NCI-H774 (cell line): ENCODE measurements at regions not wholly inside any gene's neighbourhood (a gene's known extent, or its start where the extent isn't known, plus 50 kb on each side); places are given as distances from the start of the nearest gene placed in this dataset.

Source experiments
- DNase-seq: peaks from one replicate; lab custom pipeline; 2025; lab: John Stamatoyannopoulos, UW

GRCh38 chr5:74188351-74189105 lies 452.0 kb downstream of the ENC1 start:
- no peak for DNase-seq

DNA sequence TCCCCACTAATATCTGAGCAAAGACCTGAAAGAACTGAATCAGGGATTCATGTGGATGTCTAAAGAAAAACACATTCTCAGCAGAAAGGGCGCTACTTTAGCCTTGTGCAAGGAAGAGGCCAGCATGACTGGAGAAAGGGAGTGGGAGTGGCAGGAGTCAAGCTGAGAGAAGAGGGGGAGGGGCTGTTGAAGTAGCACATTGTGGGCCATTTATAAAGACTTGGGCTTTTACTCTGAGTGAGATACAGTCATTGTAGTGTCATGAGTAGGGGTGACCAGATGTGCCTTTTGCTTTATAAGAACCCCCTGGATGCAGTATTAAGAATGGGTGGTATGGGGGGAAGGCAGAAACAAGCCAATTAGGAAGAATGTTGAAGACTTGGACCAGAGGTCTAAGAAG lies 452.8 kb downstream of the ENC1 start:
- no peak for DNase-seq

DNA sequence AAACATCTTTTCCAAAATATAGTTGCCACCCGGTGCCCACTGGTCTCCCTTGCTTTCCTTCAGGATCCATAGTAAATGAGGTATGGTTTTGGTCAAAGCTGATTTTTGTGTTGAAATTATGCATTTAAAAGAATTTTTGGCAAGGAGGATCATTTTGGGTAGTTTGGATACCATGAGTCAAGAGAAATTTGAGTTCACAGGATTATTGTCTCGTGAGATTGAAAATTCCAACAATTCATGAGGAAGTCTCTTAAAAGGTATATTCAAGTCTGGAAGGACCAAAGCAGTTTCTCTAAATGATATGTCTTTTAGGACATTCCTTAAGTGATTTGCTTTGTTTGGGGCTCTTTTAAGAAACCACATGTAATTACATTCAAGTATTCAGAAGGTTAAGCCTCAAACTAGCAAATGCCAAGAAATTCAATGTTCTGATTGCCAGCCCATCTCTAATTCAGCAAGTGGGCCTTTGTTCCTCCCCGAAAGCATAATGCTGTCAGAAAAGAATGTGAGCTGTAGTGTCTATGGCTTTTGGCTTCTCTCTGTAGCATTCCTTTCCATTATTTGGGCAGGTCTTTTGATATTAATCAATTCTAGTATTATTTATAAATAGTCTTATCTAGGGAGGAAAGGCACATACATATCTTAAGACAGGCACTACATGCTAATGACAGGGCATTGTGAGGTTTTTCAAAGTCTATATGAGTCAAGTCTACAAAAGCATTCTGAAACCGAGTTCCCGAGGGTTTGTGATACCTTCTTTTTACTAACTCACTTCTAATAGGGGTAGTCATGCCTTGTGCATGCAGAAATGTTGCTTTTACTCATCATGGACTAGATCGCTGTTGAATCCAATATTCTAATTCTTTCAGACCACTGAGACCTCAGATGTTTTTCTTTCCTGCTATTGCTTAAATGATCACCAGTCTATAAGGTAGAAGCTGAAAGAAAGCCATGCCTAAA lies 453.9 kb downstream of the ENC1 start:
- DNase-seq = no peak

GRCh38 chr5:74185599-74185998 lies 454.9 kb downstream of the ENC1 start:
- no peak for DNase-seq

DNA sequence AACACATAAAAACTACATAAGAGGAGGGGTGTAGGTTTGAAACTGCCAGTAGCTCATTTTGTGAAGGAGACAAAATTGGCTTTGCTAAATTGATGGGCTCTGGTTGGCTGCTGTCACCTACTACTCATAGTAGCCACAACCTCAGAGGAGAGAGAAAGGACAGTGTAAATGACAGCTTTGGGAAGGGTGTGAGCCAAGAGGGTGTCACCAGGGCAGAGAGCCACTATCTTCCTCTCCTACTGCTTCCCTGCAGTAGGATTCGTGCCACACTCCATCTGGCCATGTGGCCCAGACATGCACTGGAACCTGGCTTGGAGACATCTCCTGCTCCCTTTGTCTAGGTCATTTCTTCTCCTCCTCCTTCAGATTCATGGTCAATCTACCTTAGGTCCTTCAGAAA lies 455.9 kb downstream of the ENC1 start:
- DNase-seq = no peak

DNA sequence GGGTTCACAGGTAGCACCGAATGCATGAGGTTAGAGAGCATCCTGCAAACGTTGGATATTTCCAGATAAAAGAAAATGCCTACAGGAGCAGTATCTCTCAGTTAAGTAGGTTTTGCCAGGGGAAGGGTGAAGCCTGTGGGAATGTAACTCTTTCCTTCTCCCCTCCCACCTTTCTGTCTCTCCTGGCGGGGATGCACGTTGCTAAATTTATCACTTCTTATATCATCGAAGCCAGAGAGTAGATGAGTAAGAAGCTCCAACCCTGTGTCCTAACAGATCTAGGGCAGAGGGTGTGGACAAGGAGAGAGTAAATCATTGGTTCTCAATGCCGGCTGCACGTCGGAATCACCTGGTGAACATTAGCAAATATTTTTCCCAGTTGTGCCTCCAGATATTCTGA lies 457.5 kb downstream of the ENC1 start:
- no peak for DNase-seq

DNA sequence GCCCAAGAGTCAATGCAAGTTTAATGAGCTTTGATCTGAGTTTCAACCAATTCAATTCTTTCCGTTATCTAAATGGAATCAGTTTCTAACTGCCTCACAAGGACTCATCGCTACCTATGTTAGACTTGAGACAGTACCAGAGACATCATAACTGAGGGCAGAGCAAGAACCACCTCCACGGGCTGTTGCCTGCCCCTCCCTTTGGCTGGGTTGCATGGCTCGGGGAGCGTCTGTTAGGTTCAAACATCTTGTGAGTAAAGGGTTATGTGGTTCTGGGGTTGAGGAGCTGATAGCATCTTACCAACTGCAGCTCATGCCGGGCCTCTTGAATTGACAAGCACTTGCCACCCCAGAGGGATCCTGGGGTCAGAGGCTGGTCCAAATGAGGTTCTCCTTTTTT lies 457.9 kb downstream of the ENC1 start:
- no peak for DNase-seq

GRCh38 chr5:74179701-74180100 lies 460.8 kb downstream of the ENC1 start:
- no peak for DNase-seq

- no peak for DNase-seq
These were observed 461.3 kb downstream of the ENC1 start for GRCh38 chr5:74179179-74179578.

GRCh38 chr5:74177961-74178360 lies 462.6 kb downstream of the ENC1 start:
- no peak for DNase-seq

DNA sequence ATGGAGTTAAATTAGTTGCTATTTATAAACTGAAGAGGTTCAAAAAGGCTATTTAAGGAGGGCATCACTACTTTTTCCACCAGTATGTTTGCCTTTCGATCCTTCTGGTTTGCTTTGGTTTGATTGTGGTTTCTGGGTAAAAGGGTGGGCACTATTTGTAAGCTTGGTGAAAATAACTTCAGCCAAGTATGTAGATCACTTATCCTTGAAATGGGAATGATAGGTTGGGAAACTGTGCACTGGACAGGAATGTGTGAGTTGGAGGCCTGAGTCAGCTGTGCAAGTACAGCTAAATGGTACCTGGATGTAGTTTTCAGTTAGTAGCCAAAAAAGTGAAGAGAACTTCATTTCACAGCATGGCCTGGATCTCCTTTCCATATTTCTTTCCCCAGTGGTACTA lies 466.2 kb downstream of the ENC1 start:
- no peak for DNase-seq

DNA sequence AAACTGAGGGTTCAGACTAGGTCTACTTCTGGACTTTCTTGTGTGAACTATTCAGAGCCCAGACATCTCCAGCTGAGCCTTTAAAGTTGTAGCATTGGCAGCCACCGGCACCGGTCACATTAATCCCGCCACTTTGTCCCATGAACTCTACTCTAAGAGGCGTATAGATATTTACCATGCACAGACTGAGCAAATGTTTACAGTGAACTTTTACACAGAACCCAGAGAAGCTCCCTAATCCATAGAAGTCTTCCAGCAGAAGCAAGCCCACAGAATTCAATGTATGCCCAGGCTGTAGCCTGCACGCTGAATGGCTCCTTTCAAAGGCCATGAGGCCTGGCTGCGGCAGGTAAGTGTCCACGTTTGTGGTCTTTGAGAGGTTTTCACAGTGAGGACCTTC lies 466.9 kb downstream of the ENC1 start:
- DNase-seq = no peak

DNA sequence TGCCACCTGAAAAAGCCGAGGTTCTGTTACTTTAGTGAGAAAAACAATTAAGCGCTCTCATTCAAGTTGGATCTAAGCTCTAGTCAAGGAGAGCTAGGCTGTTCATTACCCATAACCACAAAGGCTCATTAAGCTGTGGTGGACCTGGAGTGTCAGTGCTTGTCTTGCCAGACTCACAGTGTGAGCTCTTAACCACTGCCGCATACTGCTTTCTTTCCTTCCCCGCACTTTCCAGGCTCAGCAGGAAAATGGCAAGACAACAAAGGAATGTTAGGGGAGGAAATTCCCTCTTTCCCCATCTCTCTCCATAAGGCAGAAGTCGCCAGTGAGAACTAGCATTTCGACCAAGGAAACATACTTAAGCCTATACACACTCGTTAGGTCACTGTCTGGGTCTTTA lies 467.3 kb downstream of the ENC1 start:
- no peak for DNase-seq

GRCh38 chr5:74169701-74170100 lies 470.8 kb downstream of the ENC1 start:
- DNase-seq = no peak

DNA sequence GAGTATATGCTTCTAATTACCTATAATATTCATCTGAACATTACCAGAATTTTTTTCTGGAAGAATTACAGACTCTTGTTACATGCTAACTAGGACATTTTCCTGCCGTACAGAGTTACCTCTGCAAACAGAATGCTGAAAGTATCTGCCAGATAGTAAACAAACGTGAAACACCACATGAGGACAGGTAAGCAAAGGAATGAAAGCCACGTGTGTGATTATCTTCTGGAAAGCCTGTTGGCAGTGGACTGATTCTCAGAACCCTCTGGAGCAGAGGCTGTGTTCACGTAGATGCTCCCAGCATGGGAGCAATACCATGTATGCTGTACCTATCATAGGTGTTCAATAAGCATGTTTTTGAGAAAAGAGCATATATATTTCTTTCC lies 472.6 kb downstream of the ENC1 start:
- no peak for DNase-seq

DNA sequence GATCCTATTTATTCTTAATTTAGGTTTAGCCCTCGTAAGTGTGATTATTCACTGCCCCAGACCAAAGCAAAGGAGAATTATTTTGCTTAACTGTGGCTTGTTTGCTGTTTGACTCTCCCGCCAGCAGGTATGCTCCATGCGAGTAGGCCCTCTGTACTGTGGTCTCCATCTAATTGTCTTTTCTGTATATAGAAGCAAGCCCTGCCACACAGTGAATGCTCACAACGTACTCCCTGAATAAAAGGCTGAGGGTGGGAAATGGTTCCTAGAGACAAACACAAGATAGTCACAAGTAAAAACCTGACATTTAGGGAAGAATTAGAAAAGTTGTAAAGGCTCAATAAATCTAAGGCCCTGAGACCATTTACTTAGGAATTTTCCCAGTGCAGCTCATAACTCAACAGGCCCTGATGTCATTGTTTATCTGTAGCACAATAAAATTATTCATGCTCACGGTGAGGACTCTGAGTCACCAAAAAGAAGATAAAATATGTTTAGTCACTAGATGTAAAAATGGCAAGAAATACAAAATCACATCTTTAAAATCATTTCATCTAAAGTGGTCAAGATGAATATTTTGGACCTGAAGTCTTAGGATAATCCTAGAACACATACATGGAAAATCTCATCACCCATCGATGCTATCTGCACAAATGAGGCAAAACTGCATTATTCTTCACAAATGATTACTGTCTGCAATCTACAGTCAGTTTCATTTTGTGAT lies 473.2 kb downstream of the ENC1 start:
- no peak for DNase-seq

DNA sequence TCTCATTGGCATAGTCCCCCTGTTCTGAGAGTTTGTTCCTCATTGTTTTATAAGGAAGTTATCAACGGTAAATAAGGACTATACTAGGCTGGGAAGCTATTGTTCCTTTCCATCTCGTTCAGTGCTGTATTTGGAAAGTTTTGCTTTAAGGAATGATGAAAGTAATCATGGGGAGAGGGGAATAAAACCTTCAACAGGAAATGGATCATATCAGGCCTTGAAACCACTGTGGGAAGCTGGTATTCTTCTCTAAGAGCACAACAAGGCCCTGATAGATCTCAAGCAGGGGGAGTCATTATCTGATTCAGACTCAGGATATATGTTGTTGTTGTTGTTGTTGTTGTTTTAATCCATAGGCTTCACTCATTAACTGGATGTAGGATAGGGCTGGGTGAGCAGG lies 474.5 kb downstream of the ENC1 start:
- DNase-seq = no peak

DNA sequence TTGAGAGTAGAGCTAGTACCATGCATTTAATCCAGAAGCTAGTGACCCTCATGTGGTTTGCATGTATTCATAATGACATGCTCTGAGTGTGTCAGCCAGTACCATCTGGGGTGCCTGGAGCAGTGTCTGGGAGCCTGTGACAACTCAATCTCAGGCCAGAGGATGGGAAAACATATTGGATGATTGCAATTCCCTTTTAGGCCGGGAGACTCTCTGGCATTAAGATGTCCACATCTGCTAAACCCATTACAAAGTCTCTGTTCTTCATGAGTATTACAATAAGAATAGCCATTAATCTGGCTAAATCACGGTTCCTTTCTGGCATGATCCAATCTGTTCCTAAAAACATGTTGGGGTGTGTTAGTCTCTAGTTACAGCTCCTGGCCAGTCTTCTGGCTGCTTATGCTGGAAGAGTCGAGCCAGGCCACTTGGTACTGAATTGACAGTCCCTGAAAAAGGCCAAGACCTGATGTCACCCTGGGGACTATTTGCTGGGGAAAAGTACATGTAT lies 475.7 kb downstream of the ENC1 start:
- DNase-seq = no peak

- no peak for DNase-seq
These were observed 478.0 kb downstream of the ENC1 start for GRCh38 chr5:74162524-74162923.

GRCh38 chr5:74161170-74161569 lies 479.4 kb downstream of the ENC1 start:
- no peak for DNase-seq

DNA sequence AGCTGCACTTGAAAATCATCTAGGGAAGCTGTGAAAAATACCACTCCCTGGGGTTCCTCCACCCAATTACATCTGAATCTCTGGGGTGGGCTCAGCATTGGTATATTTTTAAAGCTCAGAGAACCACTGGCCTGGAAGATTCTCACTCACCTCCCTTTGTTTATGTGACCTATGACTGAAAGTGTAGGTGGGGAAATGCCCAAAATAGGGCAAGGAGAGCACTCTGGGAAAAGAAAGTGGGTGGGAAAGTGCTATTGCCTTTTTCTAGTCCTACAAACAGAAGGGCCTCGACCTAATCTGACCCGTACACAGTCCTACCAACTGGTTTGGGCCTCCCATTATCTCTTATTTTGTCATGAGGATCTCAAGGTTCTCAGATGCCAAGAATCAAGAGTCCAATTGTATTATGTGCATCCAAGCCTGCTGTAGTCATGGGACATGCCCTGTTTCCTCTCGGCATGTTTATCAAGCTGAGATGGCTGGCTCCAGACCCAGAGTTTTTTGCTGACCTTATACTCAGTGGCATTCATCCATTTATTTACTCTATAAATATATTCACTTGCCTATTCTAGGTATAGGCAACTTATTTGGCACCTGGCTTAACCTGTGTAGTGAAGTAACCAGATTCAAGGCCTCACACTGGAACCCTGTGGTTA lies 483.7 kb downstream of the ENC1 start:
- DNase-seq = no peak

- DNase-seq = no peak
These were observed 485.0 kb downstream of the ENC1 start for GRCh38 chr5:74155501-74155900.
